Liver (tissue), 7 donors: ENCODE measurements at regions not wholly inside any gene's neighbourhood (a gene's known extent, or its start where the extent isn't known, plus 50 kb on each side); places are given as distances from the start of the nearest gene placed in this dataset.

Experiments used
- DNase-seq: peaks from one replicate; pipeline ENCODE4 v3.0.0-alpha.2; 2017; ENCODE audit warnings: low spot score
- H3K27ac ChIP-seq, 2 donors: one replicate each; pipeline ENCODE4 v1.7.0; 2013; ENCODE audit warnings: inconsistent platforms in 2 of 2, low read length in 2 of 2, control low read depth in 1 of 2, low read depth in 1 of 2, mild to moderate bottlenecking in 1 of 2
- H3K27me3 ChIP-seq, 4 donors: one replicate each; pipeline versions ENCODE4 v1.6.1 to v1.7.0; 2013; ENCODE audit warnings: low read length in 3 of 4, inconsistent platforms in 1 of 4, mild to moderate bottlenecking in 1 of 4, moderate library complexity in 1 of 4; ENCODE audit not compliant: control insufficient read depth in 4 of 4, insufficient read depth in 4 of 4
- H3K36me3 ChIP-seq, 4 donors: one replicate each; pipeline versions ENCODE4 v1.6.1 to v1.7.0; 2013; ENCODE audit warnings: low read length in 3 of 4, mild to moderate bottlenecking in 3 of 4, low read depth in 1 of 4, moderate library complexity in 1 of 4; ENCODE audit not compliant: control insufficient read depth in 4 of 4, insufficient read depth in 3 of 4
- H3K4me1 ChIP-seq, 4 donors: one replicate each; pipeline versions ENCODE4 v1.6.1 to v1.7.0; 2013; ENCODE audit warnings: low read length in 3 of 4, mild to moderate bottlenecking in 3 of 4, moderate library complexity in 1 of 4; ENCODE audit not compliant: control insufficient read depth in 4 of 4, insufficient read depth in 4 of 4
- H3K4me3 ChIP-seq, 3 donors: one replicate each; pipeline versions ENCODE4 v1.6.1 to v1.7.0; 2013; ENCODE audit warnings: low read length in 3 of 3, control low read depth in 1 of 3, low read depth in 1 of 3, mild to moderate bottlenecking in 1 of 3
- H3K9ac ChIP-seq, 2 donors: one replicate each; pipeline ENCODE4 v1.7.0; 2013; ENCODE audit warnings: low read length in 2 of 2, mild to moderate bottlenecking in 2 of 2, moderate library complexity in 2 of 2, control low read depth in 1 of 2, low read depth in 1 of 2
- H3K9me3 ChIP-seq, 4 donors: one replicate each; pipeline versions ENCODE4 v1.6.1 to v1.7.0; 2013; ENCODE audit warnings: low read length in 3 of 4; ENCODE audit not compliant: control insufficient read depth in 4 of 4
- EGR1 ChIP-seq, 2 donors: IDR thresholded peaks; 2 replicates each; pipeline ENCODE4 v1.6.1; 2016 to 2018; ENCODE audit warnings: antibody characterized with exemption in 2 of 2, low read depth in 2 of 2
- FOXA2 ChIP-seq: IDR thresholded peaks from 2 replicates; pipeline ENCODE4 v1.6.1; 2016; ENCODE audit warnings: antibody characterized with exemption
- GABPA ChIP-seq, 2 donors: IDR thresholded peaks in 1 of 2; conservative IDR thresholded peaks in 1 of 2; 2 replicates each; pipeline ENCODE4 v1.6.1; 2016; ENCODE audit warnings: antibody characterized with exemption in 2 of 2, mild to moderate bottlenecking in 1 of 2, moderate library complexity in 1 of 2
- HNF4A ChIP-seq, 2 donors: conservative IDR thresholded peaks; 2 replicates each; pipeline ENCODE4 v1.6.1; 2016; ENCODE audit warnings: antibody characterized with exemption in 2 of 2, mild to moderate bottlenecking in 2 of 2
- JUND ChIP-seq, 2 donors: IDR thresholded peaks; 2 replicates each; pipeline ENCODE4 v1.6.1; 2016; ENCODE audit warnings: antibody characterized with exemption in 2 of 2
- NR2F2 ChIP-seq: IDR thresholded peaks from 2 replicates; pipeline ENCODE4 v1.6.1; 2016; ENCODE audit warnings: antibody characterized with exemption
- RAD21 ChIP-seq, 2 donors: IDR thresholded peaks; 2 replicates each; pipeline ENCODE4 v1.6.1; 2016; ENCODE audit warnings: antibody characterized with exemption in 2 of 2, mild to moderate bottlenecking in 2 of 2
- RXRA ChIP-seq, 2 donors: IDR thresholded peaks; 2 replicates each; pipeline ENCODE4 v1.6.1; 2017 to 2018; ENCODE audit warnings: antibody characterized with exemption in 2 of 2, mild to moderate bottlenecking in 1 of 2
- SP1 ChIP-seq: IDR thresholded peaks from 2 replicates; pipeline ENCODE4 v1.6.1; 2018; ENCODE audit warnings: antibody characterized with exemption, mild to moderate bottlenecking
- TAF1 ChIP-seq: conservative IDR thresholded peaks from 2 replicates; pipeline ENCODE4 v1.6.1; 2016; ENCODE audit warnings: antibody characterized with exemption, mild to moderate bottlenecking
- YY1 ChIP-seq: IDR thresholded peaks from 2 replicates; pipeline ENCODE4 v1.6.1; 2016; ENCODE audit warnings: antibody characterized with exemption, mild to moderate bottlenecking
- WGBS: extraction: QIAGEN DNeasy Blood & Tissue Kit; methylation state at CpG from one replicate; pipeline ENCODE4 v1.1.7; 2013; 5-methylcytosine and 5-hydroxymethylcytosine counted together
- TF ChIP-seq, protein P1 (sequence below): IDR thresholded peaks from 2 replicates; pipeline ENCODE4 v1.6.1; 2016; ENCODE audit warnings: antibody characterized with exemption, mild to moderate bottlenecking
- TF ChIP-seq, protein P2 (sequence below): IDR thresholded peaks from 2 replicates; pipeline ENCODE4 v1.6.1; 2016; ENCODE audit warnings: antibody characterized with exemption
- donor health status: healthy.
- donor health status: healthy.
- donor health status: healthy.
- donor health status: healthy.

DNA sequence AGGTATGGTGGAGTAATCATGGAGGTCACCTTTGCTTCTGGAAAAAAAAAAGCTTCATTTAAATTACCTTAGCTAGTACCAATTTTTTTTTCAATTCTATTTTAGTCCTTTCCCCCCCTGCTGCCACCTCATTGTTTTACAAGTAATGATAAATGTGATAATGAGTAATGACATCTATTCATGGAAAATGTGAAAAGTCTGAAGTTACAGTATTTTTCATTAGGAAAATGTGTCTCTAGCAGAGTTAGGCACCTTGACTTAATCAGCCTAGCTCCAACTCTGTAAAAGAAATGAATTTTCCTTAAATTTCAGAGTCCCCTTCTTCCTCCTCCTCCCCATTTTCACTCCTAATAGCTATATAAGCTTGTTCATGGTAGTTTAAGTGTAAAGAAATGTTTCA, 204.9 kb upstream of the USP25 start (continued):
- TF ChIP-seq, protein P1, sequence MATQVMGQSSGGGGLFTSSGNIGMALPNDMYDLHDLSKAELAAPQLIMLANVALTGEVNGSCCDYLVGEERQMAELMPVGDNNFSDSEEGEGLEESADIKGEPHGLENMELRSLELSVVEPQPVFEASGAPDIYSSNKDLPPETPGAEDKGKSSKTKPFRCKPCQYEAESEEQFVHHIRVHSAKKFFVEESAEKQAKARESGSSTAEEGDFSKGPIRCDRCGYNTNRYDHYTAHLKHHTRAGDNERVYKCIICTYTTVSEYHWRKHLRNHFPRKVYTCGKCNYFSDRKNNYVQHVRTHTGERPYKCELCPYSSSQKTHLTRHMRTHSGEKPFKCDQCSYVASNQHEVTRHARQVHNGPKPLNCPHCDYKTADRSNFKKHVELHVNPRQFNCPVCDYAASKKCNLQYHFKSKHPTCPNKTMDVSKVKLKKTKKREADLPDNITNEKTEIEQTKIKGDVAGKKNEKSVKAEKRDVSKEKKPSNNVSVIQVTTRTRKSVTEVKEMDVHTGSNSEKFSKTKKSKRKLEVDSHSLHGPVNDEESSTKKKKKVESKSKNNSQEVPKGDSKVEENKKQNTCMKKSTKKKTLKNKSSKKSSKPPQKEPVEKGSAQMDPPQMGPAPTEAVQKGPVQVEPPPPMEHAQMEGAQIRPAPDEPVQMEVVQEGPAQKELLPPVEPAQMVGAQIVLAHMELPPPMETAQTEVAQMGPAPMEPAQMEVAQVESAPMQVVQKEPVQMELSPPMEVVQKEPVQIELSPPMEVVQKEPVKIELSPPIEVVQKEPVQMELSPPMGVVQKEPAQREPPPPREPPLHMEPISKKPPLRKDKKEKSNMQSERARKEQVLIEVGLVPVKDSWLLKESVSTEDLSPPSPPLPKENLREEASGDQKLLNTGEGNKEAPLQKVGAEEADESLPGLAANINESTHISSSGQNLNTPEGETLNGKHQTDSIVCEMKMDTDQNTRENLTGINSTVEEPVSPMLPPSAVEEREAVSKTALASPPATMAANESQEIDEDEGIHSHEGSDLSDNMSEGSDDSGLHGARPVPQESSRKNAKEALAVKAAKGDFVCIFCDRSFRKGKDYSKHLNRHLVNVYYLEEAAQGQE = no peak
- TF ChIP-seq JUND (IDR thresholded peaks at IDR 0.05) = no peak
- TF ChIP-seq GABPA (IDR thresholded peaks at IDR 0.05 in 1 of 2, conservative IDR thresholded peaks at IDR 0.05 in 1 of 2) = no peak
- no peak for TF ChIP-seq HNF4A (conservative IDR thresholded peaks at IDR 0.05)
- no peak for TF ChIP-seq SP1
- no peak for TF ChIP-seq TAF1

DNA sequence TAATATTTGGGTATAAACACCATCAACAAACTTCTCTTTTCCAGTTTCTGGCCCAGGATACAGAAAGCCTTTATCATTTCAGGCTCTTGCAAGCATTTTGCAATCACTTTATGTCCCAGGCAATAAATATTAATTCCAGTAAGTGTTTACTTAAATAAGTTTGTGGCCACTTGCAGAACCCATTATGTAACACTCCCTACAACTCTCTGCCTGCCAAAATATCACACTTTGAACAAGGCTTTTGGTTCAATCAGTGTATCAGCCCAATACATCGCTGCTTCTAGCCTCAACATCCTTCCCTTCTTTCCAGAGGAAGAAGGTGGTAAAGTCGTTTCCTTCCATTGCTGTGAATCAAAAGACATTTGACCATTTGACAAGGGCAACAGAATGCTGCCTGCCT, 203.0 kb upstream of the USP25 start:
- WGBS = 64% methylated on average over 2 of the region's 2 CpGs
- no peak for DNase-seq
- no peaks in the 10 kb centered on the region for H3K27me3 ChIP-seq
- H3K4me3 ChIP-seq = no peak overlapping the region
- no peaks in the 10 kb centered on the region for H3K9me3 ChIP-seq
- no peaks in the 10 kb centered on the region for H3K4me1 ChIP-seq
- TF ChIP-seq GABPA (IDR thresholded peaks at IDR 0.05 in 1 of 2, conservative IDR thresholded peaks at IDR 0.05 in 1 of 2) = no peak
- TF ChIP-seq FOXA2 = no peak
- TF ChIP-seq EGR1 (IDR thresholded peaks at IDR 0.05; ENCODE audit: low read depth in 2 of 2) = no peak
- no peak for TF ChIP-seq TAF1
- no peak for TF ChIP-seq NR2F2
- no peak for TF ChIP-seq RAD21 (IDR thresholded peaks at IDR 0.05)
- no peak for TF ChIP-seq HNF4A (conservative IDR thresholded peaks at IDR 0.05)
- TF ChIP-seq RXRA (IDR thresholded peaks at IDR 0.05) = no peak
- TF ChIP-seq, protein P2, sequence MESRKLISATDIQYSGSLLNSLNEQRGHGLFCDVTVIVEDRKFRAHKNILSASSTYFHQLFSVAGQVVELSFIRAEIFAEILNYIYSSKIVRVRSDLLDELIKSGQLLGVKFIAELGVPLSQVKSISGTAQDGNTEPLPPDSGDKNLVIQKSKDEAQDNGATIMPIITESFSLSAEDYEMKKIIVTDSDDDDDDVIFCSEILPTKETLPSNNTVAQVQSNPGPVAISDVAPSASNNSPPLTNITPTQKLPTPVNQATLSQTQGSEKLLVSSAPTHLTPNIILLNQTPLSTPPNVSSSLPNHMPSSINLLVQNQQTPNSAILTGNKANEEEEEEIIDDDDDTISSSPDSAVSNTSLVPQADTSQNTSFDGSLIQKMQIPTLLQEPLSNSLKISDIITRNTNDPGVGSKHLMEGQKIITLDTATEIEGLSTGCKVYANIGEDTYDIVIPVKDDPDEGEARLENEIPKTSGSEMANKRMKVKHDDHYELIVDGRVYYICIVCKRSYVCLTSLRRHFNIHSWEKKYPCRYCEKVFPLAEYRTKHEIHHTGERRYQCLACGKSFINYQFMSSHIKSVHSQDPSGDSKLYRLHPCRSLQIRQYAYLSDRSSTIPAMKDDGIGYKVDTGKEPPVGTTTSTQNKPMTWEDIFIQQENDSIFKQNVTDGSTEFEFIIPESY = no peak
- no peak for TF ChIP-seq JUND (IDR thresholded peaks at IDR 0.05)
- no peak for TF ChIP-seq YY1
- TF ChIP-seq, protein P1 = no peak
- no peak overlapping the region for H3K9ac ChIP-seq
- no peak overlapping the region for H3K27ac ChIP-seq
- H3K36me3 ChIP-seq = peaks cover 0 to 1% (median 0%) of the 10 kb centered on the region in 4 donors
